HepG2 (cell line): ENCODE measurements at regions not wholly inside any gene's neighbourhood (a gene's known extent, or its start where the extent isn't known, plus 50 kb on each side); places are given as distances from the start of the nearest gene placed in this dataset.

Experiments
- ARNT2 ChIP-seq: sonication (generic); formaldehyde crosslinking; IDR thresholded peaks from 2 replicates; pipeline ENCODE4 v1.8.0; 2022; ENCODE audit warnings: mild to moderate bottlenecking, low read depth, missing genetic modification reagents, moderate library complexity
- ATAD3A ChIP-seq: sonication (generic); formaldehyde crosslinking; IDR thresholded peaks from 2 replicates; pipeline ENCODE4 v1.4.0; 2020; ENCODE audit warnings: missing genetic modification reagents
- IKZF1 ChIP-seq: fragments of 450-650 bp; IDR thresholded peaks from 2 replicates; pipeline ENCODE4 v1.7.1; 2016
- KAT8 ChIP-seq: IDR thresholded peaks from 2 replicates; pipeline ENCODE4 v1.6.1; 2016; ENCODE audit warnings: missing genetic modification reagents, missing compliant biosample characterization
- KLF15 ChIP-seq: sonication (generic); formaldehyde crosslinking; IDR thresholded peaks from 2 replicates; pipeline ENCODE4 v1.8.1; 2023; ENCODE audit warnings: borderline replicate concordance, mild to moderate bottlenecking, inconsistent platforms, missing genetic modification reagents, mixed read lengths
- MAFK ChIP-seq, 2 experiments: IDR thresholded peaks in 1 of 2; conservative IDR thresholded peaks in 1 of 2; 2 replicates each; pipeline ENCODE4 v1.6.1; 2011; ENCODE audit warnings: improper control_type of control experiment in 2 of 2, low read length in 2 of 2
- MATR3 ChIP-seq: sonication (generic); formaldehyde crosslinking; IDR thresholded peaks from 2 replicates; pipeline ENCODE4 v1.4.0; 2020; ENCODE audit warnings: missing genetic modification reagents
- NFATC3 ChIP-seq: sonication (generic); formaldehyde crosslinking; IDR thresholded peaks from 2 replicates; pipeline ENCODE4 v1.5.1; 2020; ENCODE audit warnings: mild to moderate bottlenecking, missing genetic modification reagents
- PRPF4 ChIP-seq: fragments of 200-400 bp; formaldehyde crosslinking; IDR thresholded peaks from 2 replicates; pipeline ENCODE4 v1.6.1; 2016; ENCODE audit warnings: low read length, low read depth; ENCODE audit not compliant: poor library complexity, severe bottlenecking
- RCOR2 ChIP-seq: IDR thresholded peaks from 2 replicates; pipeline ENCODE4 v1.6.1; 2016; ENCODE audit warnings: missing biosample characterization, missing genetic modification reagents
- SAP130 ChIP-seq: IDR thresholded peaks from 2 replicates; pipeline ENCODE4 v1.6.1; 2016; ENCODE audit warnings: low read depth
- SETDB1 ChIP-seq: sonication (generic); formaldehyde crosslinking; IDR thresholded peaks from 2 replicates; pipeline ENCODE4 v1.5.1; 2020; ENCODE audit warnings: missing genetic modification reagents, mild to moderate bottlenecking, borderline replicate concordance
- SOX5 ChIP-seq: IDR thresholded peaks from 2 replicates; pipeline ENCODE4 v1.6.1; 2016; ENCODE audit warnings: borderline replicate concordance
- TAF1 ChIP-seq: sonication (generic); formaldehyde crosslinking; IDR thresholded peaks from 2 replicates; pipeline ENCODE4 v1.4.0; 2020; ENCODE audit warnings: missing genetic modification reagents
- ZFP36L2 ChIP-seq: sonication (generic); formaldehyde crosslinking; IDR thresholded peaks from 2 replicates; pipeline ENCODE4 v1.4.0; 2020; ENCODE audit warnings: missing genetic modification reagents
- ZNF564 ChIP-seq: sonication (generic); formaldehyde crosslinking; IDR thresholded peaks from 2 replicates; pipeline ENCODE4 v1.8.1; 2023; ENCODE audit warnings: mild to moderate bottlenecking, missing genetic modification reagents
- ZNF720 ChIP-seq: sonication (generic); formaldehyde crosslinking; IDR thresholded peaks from 2 replicates; pipeline ENCODE4 v1.4.0; 2020; ENCODE audit warnings: missing genetic modification reagents
- ZNF724P ChIP-seq: sonication (generic); formaldehyde crosslinking; IDR thresholded peaks from 2 replicates; pipeline ENCODE4 v1.8.0; 2022; ENCODE audit warnings: missing genetic modification reagents, borderline replicate concordance
- ZNF749 ChIP-seq: sonication (generic); formaldehyde crosslinking; IDR thresholded peaks from 2 replicates; pipeline ENCODE4 v1.8.0; 2022; ENCODE audit warnings: mild to moderate bottlenecking, missing genetic modification reagents, moderate library complexity, borderline replicate concordance
- TF ChIP-seq, protein P1 (sequence below): fragments of 450-650 bp; IDR thresholded peaks from 2 replicates; pipeline ENCODE4 v1.6.1; 2016
- TF ChIP-seq, protein P2 (sequence below): IDR thresholded peaks from 2 replicates; pipeline ENCODE4 v1.6.1; 2016; ENCODE audit warnings: low read depth, control low read depth
- TF ChIP-seq, protein P3 (sequence below): sonication (generic); formaldehyde crosslinking; IDR thresholded peaks from 2 replicates; pipeline ENCODE4 v1.4.0; 2020; ENCODE audit warnings: mild to moderate bottlenecking, missing genetic modification reagents
- TF ChIP-seq, protein P4 (sequence below): sonication (generic); formaldehyde crosslinking; IDR thresholded peaks from 2 replicates; pipeline ENCODE4 v1.8.1; 2022; ENCODE audit warnings: low read depth, mild to moderate bottlenecking, missing genetic modification reagents
- TF ChIP-seq, protein P5 (sequence below): sonication (generic); formaldehyde crosslinking; IDR thresholded peaks from 2 replicates; pipeline ENCODE4 v1.4.0; 2020; ENCODE audit warnings: missing genetic modification reagents

DNA sequence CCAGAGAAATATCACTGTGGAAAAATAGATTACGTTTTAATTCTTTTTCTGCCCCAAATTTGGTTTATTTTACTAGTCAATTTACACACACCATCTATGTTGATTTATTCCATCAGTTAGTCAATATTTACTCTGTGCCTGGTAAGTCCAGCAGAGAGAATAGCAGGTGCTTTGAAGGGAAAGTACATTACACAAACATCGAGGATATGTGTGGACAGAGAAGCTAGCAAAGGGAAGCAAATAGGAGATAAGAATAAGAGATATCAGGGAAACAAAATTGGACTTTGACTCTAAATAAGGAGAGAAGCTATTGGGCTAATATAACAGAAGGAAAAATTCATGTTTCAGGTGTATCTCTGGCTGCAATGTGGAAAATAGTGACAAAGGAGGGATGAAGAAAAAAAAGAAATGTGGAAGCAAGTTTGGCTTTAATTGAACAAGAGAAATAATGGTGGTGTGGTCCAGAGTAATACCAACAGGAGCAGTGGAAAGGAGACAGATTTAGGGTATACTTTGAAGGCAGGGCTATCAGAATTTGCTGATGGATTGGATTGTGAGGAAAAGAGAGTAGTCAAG is 587.7 kb upstream of the CDH6 start (continued):
- TF ChIP-seq KLF15 (CRISPR knock-in tag) (no peak), ZNF749 (no peak; the same call in 1 of the 2 replicates), MATR3 (CRISPR knock-in tag) (no peak), SOX5 (CRISPR knock-in tag) (peak; percentile 97), MAFK (conservative IDR thresholded peaks at IDR 0.05 in 1 of 2, IDR thresholded peaks at IDR 0.05 in 1 of 2; ENCODE audit: low read length in 2 of 2) (no peak), ZNF720 (CRISPR knock-in tag) (no peak), ARNT2 (no peak), NFATC3 (CRISPR knock-in tag) (no peak), ZFP36L2 (CRISPR knock-in tag) (no peak), SETDB1 (CRISPR knock-in tag) (no peak), ATAD3A (CRISPR knock-in tag) (no peak), ZNF564 (CRISPR knock-in tag) (peak; percentile 36; the same call in 1 of the 2 replicates), SAP130 (CRISPR knock-in tag) (peak; percentile 78), ZNF724P (no peak), TAF1 (CRISPR knock-in tag) (no peak), KAT8 (CRISPR knock-in tag) (peak; percentile 73), RCOR2 (peak; percentile 92), IKZF1 (no peak), PRPF4 (no peak)
- TF ChIP-seq, protein P1, sequence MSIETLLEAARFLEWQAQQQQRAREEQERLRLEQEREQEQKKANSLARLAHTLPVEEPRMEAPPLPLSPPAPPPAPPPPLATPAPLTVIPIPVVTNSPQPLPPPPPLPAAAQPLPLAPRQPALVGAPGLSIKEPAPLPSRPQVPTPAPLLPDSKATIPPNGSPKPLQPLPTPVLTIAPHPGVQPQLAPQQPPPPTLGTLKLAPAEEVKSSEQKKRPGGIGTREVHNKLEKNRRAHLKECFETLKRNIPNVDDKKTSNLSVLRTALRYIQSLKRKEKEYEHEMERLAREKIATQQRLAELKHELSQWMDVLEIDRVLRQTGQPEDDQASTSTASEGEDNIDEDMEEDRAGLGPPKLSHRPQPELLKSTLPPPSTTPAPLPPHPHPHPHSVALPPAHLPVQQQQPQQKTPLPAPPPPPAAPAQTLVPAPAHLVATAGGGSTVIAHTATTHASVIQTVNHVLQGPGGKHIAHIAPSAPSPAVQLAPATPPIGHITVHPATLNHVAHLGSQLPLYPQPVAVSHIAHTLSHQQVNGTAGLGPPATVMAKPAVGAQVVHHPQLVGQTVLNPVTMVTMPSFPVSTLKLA: no peak
- TF ChIP-seq, protein P2, sequence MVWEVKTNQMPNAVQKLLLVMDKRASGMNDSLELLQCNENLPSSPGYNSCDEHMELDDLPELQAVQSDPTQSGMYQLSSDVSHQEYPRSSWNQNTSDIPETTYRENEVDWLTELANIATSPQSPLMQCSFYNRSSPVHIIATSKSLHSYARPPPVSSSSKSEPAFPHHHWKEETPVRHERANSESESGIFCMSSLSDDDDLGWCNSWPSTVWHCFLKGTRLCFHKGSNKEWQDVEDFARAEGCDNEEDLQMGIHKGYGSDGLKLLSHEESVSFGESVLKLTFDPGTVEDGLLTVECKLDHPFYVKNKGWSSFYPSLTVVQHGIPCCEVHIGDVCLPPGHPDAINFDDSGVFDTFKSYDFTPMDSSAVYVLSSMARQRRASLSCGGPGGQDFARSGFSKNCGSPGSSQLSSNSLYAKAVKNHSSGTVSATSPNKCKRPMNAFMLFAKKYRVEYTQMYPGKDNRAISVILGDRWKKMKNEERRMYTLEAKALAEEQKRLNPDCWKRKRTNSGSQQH (CRISPR knock-in tag): peak; percentile 41; the same call in 1 of the 2 replicates
- TF ChIP-seq, protein P3, sequence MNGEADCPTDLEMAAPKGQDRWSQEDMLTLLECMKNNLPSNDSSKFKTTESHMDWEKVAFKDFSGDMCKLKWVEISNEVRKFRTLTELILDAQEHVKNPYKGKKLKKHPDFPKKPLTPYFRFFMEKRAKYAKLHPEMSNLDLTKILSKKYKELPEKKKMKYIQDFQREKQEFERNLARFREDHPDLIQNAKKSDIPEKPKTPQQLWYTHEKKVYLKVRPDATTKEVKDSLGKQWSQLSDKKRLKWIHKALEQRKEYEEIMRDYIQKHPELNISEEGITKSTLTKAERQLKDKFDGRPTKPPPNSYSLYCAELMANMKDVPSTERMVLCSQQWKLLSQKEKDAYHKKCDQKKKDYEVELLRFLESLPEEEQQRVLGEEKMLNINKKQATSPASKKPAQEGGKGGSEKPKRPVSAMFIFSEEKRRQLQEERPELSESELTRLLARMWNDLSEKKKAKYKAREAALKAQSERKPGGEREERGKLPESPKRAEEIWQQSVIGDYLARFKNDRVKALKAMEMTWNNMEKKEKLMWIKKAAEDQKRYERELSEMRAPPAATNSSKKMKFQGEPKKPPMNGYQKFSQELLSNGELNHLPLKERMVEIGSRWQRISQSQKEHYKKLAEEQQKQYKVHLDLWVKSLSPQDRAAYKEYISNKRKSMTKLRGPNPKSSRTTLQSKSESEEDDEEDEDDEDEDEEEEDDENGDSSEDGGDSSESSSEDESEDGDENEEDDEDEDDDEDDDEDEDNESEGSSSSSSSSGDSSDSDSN: no peak
- TF ChIP-seq, protein P4, sequence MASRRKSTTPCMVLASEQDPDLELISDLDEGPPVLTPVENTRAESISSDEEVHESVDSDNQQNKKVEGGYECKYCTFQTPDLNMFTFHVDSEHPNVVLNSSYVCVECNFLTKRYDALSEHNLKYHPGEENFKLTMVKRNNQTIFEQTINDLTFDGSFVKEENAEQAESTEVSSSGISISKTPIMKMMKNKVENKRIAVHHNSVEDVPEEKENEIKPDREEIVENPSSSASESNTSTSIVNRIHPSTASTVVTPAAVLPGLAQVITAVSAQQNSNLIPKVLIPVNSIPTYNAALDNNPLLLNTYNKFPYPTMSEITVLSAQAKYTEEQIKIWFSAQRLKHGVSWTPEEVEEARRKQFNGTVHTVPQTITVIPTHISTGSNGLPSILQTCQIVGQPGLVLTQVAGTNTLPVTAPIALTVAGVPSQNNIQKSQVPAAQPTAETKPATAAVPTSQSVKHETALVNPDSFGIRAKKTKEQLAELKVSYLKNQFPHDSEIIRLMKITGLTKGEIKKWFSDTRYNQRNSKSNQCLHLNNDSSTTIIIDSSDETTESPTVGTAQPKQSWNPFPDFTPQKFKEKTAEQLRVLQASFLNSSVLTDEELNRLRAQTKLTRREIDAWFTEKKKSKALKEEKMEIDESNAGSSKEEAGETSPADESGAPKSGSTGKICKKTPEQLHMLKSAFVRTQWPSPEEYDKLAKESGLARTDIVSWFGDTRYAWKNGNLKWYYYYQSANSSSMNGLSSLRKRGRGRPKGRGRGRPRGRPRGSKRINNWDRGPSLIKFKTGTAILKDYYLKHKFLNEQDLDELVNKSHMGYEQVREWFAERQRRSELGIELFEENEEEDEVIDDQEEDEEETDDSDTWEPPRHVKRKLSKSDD (CRISPR knock-in tag): no peak
- TF ChIP-seq, protein P5, sequence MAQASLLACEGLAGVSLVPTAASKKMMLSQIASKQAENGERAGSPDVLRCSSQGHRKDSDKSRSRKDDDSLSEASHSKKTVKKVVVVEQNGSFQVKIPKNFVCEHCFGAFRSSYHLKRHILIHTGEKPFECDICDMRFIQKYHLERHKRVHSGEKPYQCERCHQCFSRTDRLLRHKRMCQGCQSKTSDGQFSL (CRISPR knock-in tag): no peak
